Suprapubic skin (tissue), 4 donors: ENCODE measurements at regions not wholly inside any gene's neighbourhood (a gene's known extent, or its start where the extent isn't known, plus 50 kb on each side); places are given as distances from the start of the nearest gene placed in this dataset.

Experiments
- DNase-seq, 2 donors: peaks; one replicate each; pipeline ENCODE4 v3.0.0-alpha.2; 2019; ENCODE audit warnings: low spot score in 2 of 2
- H3K27ac ChIP-seq: fragments of 200-600 bp; sonication (generic); one replicate; pipeline ENCODE4 v1.5.1; 2019
- H3K27me3 ChIP-seq: fragments of 200-600 bp; sonication (generic); one replicate; pipeline ENCODE4 v1.5.1; 2019
- H3K36me3 ChIP-seq: fragments of 200-600 bp; sonication (generic); one replicate; pipeline ENCODE4 v1.5.1; 2019
- H3K4me1 ChIP-seq: fragments of 200-600 bp; sonication (generic); one replicate; pipeline ENCODE4 v1.5.1; 2019
- H3K4me3 ChIP-seq: fragments of 200-600 bp; sonication (generic); one replicate; pipeline ENCODE4 v1.5.1; 2019; ENCODE audit warnings: mild to moderate bottlenecking
- H3K9me3 ChIP-seq: fragments of 200-600 bp; sonication (generic); one replicate; pipeline ENCODE4 v1.5.1; 2019
- CTCF ChIP-seq, 2 donors: fragments of 200-600 bp in 1 of 2; fragments of 450-650 bp in 1 of 2; sonication (generic) in 1 of 2; IDR thresholded peaks; one replicate each; pipeline ENCODE4 v1.5.1; 2016 to 2019; ENCODE audit warnings: antibody characterized with exemption in 2 of 2, mild to moderate bottlenecking in 1 of 2, moderate library complexity in 1 of 2
- EP300 ChIP-seq: sonication (generic); formaldehyde crosslinking; IDR thresholded peaks from one replicate; pipeline ENCODE4 v1.6.1; 2017; ENCODE audit warnings: antibody characterized with exemption
- POLR2A ChIP-seq, 2 donors: fragments of 450-650 bp; IDR thresholded peaks; one replicate each; pipeline ENCODE4 v1.6.1; 2017; ENCODE audit warnings: antibody characterized with exemption in 2 of 2, mild to moderate bottlenecking in 2 of 2, moderate library complexity in 2 of 2
- POLR2AphosphoS5 ChIP-seq, 3 donors: sonication (generic); formaldehyde crosslinking; IDR thresholded peaks; one replicate each; pipeline ENCODE4 v1.6.1; 2017; ENCODE audit warnings: antibody characterized with exemption in 3 of 3
- WGBS: methylation state at CpG from one replicate; pipeline ENCODE4 v1.1.5; 2018; 5-methylcytosine and 5-hydroxymethylcytosine counted together

- no peaks in the 10 kb centered on the region for H3K4me1 ChIP-seq
- TF ChIP-seq POLR2AphosphoS5 (IDR thresholded peaks at IDR 0.05) (no peak), CTCF (IDR thresholded peaks at IDR 0.05) (no peak), POLR2A (IDR thresholded peaks at IDR 0.05) (no peak), EP300 (no peak)
- no peak overlapping the region for H3K4me3 ChIP-seq
- no peaks in the 10 kb centered on the region for H3K36me3 ChIP-seq
- no peaks in the 10 kb centered on the region for H3K9me3 ChIP-seq
- no peak for DNase-seq
- H3K27ac ChIP-seq, result no peak overlapping the region
- WGBS, result 62% methylated on average over 2 of the region's 2 CpGs
- H3K27me3 ChIP-seq, result no peaks in the 10 kb centered on the region
Observed at GRCh38 chr18:68282232-68282631, 432.7 kb downstream of the TMX3 start.

- DNase-seq, result no peak
- Histone ChIP-seq H3K27ac (no peak overlapping the region), H3K27me3 (no peaks in the 10 kb centered on the region), H3K4me3 (no peak overlapping the region), H3K36me3 (no peaks in the 10 kb centered on the region), H3K9me3 (no peaks in the 10 kb centered on the region), H3K4me1 (no peaks in the 10 kb centered on the region)
- WGBS, result 92% methylated on average over 1 of the region's 1 CpG
- no peak for TF ChIP-seq POLR2A (IDR thresholded peaks at IDR 0.05)
- no peak for TF ChIP-seq EP300
- TF ChIP-seq CTCF (IDR thresholded peaks at IDR 0.05), result no peak
- TF ChIP-seq POLR2AphosphoS5 (IDR thresholded peaks at IDR 0.05), result no peak
Observed at GRCh38 chr18:68275616-68276015, 439.3 kb downstream of the TMX3 start.

GRCh38 chr18:68270017-68270416 is 444.9 kb downstream of the TMX3 start:
- Histone ChIP-seq H3K4me1 (no peaks in the 10 kb centered on the region), H3K36me3 (no peaks in the 10 kb centered on the region)
- WGBS, result 85% methylated on average over 3 of the region's 3 CpGs

DNA sequence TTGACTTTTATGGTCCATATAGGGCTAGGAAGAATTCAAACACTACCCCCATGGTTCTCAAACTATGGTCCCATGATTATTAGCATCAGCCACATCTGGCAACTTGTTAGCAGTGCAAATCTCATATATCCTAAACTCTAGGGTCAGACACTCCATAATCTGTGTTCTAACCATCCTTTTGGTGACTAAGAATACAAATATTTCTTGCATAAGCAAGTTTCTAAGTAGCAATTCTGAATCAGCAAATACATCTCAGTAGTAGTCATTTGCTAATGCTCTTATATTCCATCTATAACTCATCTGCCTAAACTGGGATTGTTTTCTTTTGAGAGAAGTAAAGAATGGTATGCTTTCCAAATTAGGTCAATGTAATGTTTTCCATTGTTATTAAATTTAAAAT is 447.3 kb downstream of the TMX3 start:
- Histone ChIP-seq H3K4me1 (no peaks in the 10 kb centered on the region), H3K4me3 (no peak overlapping the region), H3K27me3 (no peaks in the 10 kb centered on the region), H3K9me3 (no peaks in the 10 kb centered on the region), H3K27ac (no peak overlapping the region), H3K36me3 (no peaks in the 10 kb centered on the region)
- no peak for DNase-seq
- TF ChIP-seq POLR2AphosphoS5 (IDR thresholded peaks at IDR 0.05), result no peak
- no peak for TF ChIP-seq CTCF (IDR thresholded peaks at IDR 0.05)
- TF ChIP-seq POLR2A (IDR thresholded peaks at IDR 0.05), result no peak
- no peak for TF ChIP-seq EP300

More at GRCh38 chr18:68270017-68270416, 444.9 kb downstream of the TMX3 start:
- DNase-seq, result no peak
- Histone ChIP-seq H3K4me3 (no peak overlapping the region), H3K27me3 (no peaks in the 10 kb centered on the region), H3K9me3 (no peaks in the 10 kb centered on the region), H3K27ac (no peak overlapping the region)
- TF ChIP-seq POLR2A (IDR thresholded peaks at IDR 0.05), result no peak

DNA sequence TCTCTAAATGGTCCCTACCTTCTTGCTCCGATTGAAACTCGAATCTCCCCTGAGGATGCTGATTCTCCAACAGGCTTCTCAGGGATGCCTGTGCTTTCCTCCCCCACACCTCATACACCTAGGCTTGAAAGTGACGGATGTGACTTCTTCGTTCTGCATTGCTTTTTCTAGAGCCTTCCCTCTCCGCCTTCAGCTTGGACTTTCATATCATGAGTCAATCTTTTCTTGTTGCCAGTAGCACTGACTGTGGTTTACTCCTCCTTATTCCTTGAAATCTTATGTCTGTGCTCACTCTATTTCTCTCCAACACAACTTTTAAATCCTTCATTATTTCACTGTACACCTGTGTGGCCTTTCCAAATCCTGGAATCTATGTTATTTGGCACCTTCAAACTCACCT is 451.4 kb downstream of the TMX3 start:
- H3K4me1 ChIP-seq, result no peaks in the 10 kb centered on the region
- TF ChIP-seq CTCF (IDR thresholded peaks at IDR 0.05) (no peak), POLR2A (IDR thresholded peaks at IDR 0.05) (no peak), EP300 (no peak), POLR2AphosphoS5 (IDR thresholded peaks at IDR 0.05) (no peak)
- no peak for DNase-seq
- no peak overlapping the region for H3K27ac ChIP-seq
- H3K36me3 ChIP-seq, result no peaks in the 10 kb centered on the region
- WGBS, result 84% methylated on average over 5 of the region's 5 CpGs
- H3K9me3 ChIP-seq, result no peaks in the 10 kb centered on the region
- H3K4me3 ChIP-seq, result no peak overlapping the region
- H3K27me3 ChIP-seq, result no peaks in the 10 kb centered on the region

GRCh38 chr18:68262690-68263294 is 452.1 kb downstream of the TMX3 start:
- Histone ChIP-seq H3K36me3 (no peaks in the 10 kb centered on the region), H3K4me3 (no peak overlapping the region), H3K27me3 (no peaks in the 10 kb centered on the region), H3K9me3 (no peaks in the 10 kb centered on the region), H3K4me1 (no peaks in the 10 kb centered on the region), H3K27ac (no peak overlapping the region)
- no peak for TF ChIP-seq CTCF (IDR thresholded peaks at IDR 0.05)
- no peak for TF ChIP-seq POLR2AphosphoS5 (IDR thresholded peaks at IDR 0.05)
- no peak for TF ChIP-seq POLR2A (IDR thresholded peaks at IDR 0.05)
- no peak for TF ChIP-seq EP300
- no peak for DNase-seq
- WGBS, result 43% methylated on average over 2 of the region's 2 CpGs
